Hepatocyte (in vitro differentiated cells): ENCODE measurements at regions not wholly inside any gene's neighbourhood (a gene's known extent, or its start where the extent isn't known, plus 50 kb on each side); places are given as distances from the start of the nearest gene placed in this dataset.

Source experiments
- DNase-seq: peaks from one replicate; pipeline ENCODE4 v3.0.0-alpha.2; 2016; ENCODE audit warnings: low spot score
- H2AFZ ChIP-seq: fragments of 200-600 bp; sonication (generic); 2 replicates; pipeline ENCODE4 v1.6.0; 2016; ENCODE audit warnings: antibody characterized with exemption, mild to moderate bottlenecking
- H3K27ac ChIP-seq: fragments of 200-600 bp; sonication (generic); 2 replicates; pipeline ENCODE4 v1.5.1; 2016; ENCODE audit warnings: mild to moderate bottlenecking
- H3K27me3 ChIP-seq: fragments of 200-600 bp; sonication (generic); 2 replicates; pipeline ENCODE4 v1.6.1; 2016
- H3K36me3 ChIP-seq: fragments of 200-600 bp; sonication (generic); replicated peaks from 2 replicates; pipeline ENCODE4 v1.5.1; 2016; ENCODE audit warnings: low read depth; ENCODE audit not compliant: insufficient read depth
- H3K4me1 ChIP-seq: fragments of 200-600 bp; sonication (generic); 2 replicates; pipeline ENCODE4 v1.5.1; 2016; ENCODE audit warnings: mild to moderate bottlenecking, moderate library complexity; ENCODE audit not compliant: insufficient read depth
- H3K4me2 ChIP-seq: fragments of 200-600 bp; sonication (generic); 2 replicates; pipeline ENCODE4 v1.6.0; 2016
- H3K4me3 ChIP-seq: fragments of 200-600 bp; sonication (generic); 2 replicates; pipeline ENCODE4 v1.5.1; 2016; ENCODE audit warnings: mild to moderate bottlenecking
- H3K79me2 ChIP-seq: fragments of 200-600 bp; sonication (generic); 2 replicates; pipeline ENCODE4 v1.6.0; 2017; ENCODE audit warnings: mild to moderate bottlenecking
- H3K9me2 ChIP-seq: fragments of 200-600 bp; sonication (generic); replicated peaks from 2 replicates; pipeline ENCODE4 v1.6.0; 2017; ENCODE audit warnings: mild to moderate bottlenecking; ENCODE audit not compliant: insufficient read depth
- H3K9me3 ChIP-seq: fragments of 200-600 bp; sonication (generic); 2 replicates; pipeline ENCODE4 v1.5.1; 2016; ENCODE audit warnings: low read depth, mild to moderate bottlenecking
- H4K20me1 ChIP-seq: fragments of 200-600 bp; sonication (generic); 2 replicates; pipeline ENCODE4 v1.6.0; 2016; ENCODE audit warnings: mild to moderate bottlenecking; ENCODE audit not compliant: insufficient read depth, poor library complexity, severe bottlenecking
- EZH2 ChIP-seq: fragments of 200-600 bp; sonication (generic); IDR thresholded peaks from 2 replicates; pipeline ENCODE4 v1.6.1; 2016; ENCODE audit warnings: antibody characterized with exemption, mild to moderate bottlenecking, borderline replicate concordance
- EZH2phosphoT487 ChIP-seq: fragments of 200-600 bp; sonication (generic); IDR thresholded peaks from one replicate; pipeline ENCODE4 v1.6.1; 2018; ENCODE audit warnings: antibody characterized with exemption, mild to moderate bottlenecking, low read depth, moderate library complexity; ENCODE audit not compliant: unreplicated experiment, severe bottlenecking
- WGBS: methylation state at CpG from one replicate; pipeline ENCODE4 v1.1.6; 2016; ENCODE audit warnings: low lambda C conversion rate; ENCODE audit errors: missing lambda C conversion rate; 5-methylcytosine and 5-hydroxymethylcytosine counted together
- TF ChIP-seq, protein P1 (sequence below): fragments of 200-600 bp; sonication (generic); IDR thresholded peaks from 2 replicates; pipeline ENCODE4 v1.5.1; 2016; ENCODE audit warnings: antibody characterized with exemption, mild to moderate bottlenecking; ENCODE audit not compliant: poor library complexity

DNA sequence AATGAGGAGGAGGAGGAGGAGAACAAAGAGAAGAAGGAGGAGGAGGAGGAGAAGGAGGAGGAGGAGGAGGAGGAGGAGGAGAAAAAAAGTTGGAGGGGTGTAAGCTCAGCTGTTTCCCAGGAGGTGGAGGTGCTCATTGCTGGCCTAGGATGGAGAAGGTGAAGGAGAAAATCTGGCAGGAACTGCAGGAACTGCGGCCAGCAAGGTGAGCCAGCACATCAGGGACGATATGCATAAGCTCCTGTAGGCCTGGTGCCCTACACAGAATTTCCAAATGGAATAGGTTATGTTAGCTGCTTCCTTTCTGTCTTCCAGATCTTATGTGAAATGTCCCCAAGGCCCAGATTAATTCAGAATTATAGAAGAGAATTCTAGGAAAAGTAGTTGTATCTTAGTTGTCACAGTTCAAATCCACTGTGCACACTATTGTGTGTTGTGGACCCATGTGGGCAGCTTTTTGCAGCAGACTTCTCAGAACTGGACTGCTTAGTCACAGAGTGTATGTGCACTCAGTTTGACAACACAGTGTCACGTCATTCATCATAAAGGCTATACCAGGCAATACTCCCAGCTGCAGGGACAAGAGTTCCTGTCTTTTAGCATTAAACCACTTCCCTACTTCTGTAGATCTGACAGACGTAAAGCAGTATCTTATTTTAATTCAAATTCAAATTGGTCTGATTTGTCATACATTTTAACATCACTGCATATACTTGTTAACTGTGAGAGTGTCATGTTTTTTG, 303.7 kb downstream of the HLX start:
- H3K79me2 ChIP-seq, result no peaks in the 10 kb centered on the region
- TF ChIP-seq EZH2 (no peak), EZH2phosphoT487 (no peak)
- TF ChIP-seq, protein P1, sequence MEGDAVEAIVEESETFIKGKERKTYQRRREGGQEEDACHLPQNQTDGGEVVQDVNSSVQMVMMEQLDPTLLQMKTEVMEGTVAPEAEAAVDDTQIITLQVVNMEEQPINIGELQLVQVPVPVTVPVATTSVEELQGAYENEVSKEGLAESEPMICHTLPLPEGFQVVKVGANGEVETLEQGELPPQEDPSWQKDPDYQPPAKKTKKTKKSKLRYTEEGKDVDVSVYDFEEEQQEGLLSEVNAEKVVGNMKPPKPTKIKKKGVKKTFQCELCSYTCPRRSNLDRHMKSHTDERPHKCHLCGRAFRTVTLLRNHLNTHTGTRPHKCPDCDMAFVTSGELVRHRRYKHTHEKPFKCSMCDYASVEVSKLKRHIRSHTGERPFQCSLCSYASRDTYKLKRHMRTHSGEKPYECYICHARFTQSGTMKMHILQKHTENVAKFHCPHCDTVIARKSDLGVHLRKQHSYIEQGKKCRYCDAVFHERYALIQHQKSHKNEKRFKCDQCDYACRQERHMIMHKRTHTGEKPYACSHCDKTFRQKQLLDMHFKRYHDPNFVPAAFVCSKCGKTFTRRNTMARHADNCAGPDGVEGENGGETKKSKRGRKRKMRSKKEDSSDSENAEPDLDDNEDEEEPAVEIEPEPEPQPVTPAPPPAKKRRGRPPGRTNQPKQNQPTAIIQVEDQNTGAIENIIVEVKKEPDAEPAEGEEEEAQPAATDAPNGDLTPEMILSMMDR, result no peak
- H3K4me2 ChIP-seq, result no peak overlapping the region
- no peaks in the 10 kb centered on the region for H3K4me1 ChIP-seq
- H3K4me3 ChIP-seq, result no peak overlapping the region
- no peak overlapping the region for H2AFZ ChIP-seq
- no peaks in the 10 kb centered on the region for H3K9me2 ChIP-seq
- H4K20me1 ChIP-seq, result no peaks in the 10 kb centered on the region
- WGBS, result 88% methylated on average over 4 of the region's 4 CpGs
- H3K36me3 ChIP-seq, result no peaks in the 10 kb centered on the region
- DNase-seq, result no peak
- H3K27ac ChIP-seq, result no peak overlapping the region
- no peaks in the 10 kb centered on the region for H3K9me3 ChIP-seq
- no peaks in the 10 kb centered on the region for H3K27me3 ChIP-seq

DNA sequence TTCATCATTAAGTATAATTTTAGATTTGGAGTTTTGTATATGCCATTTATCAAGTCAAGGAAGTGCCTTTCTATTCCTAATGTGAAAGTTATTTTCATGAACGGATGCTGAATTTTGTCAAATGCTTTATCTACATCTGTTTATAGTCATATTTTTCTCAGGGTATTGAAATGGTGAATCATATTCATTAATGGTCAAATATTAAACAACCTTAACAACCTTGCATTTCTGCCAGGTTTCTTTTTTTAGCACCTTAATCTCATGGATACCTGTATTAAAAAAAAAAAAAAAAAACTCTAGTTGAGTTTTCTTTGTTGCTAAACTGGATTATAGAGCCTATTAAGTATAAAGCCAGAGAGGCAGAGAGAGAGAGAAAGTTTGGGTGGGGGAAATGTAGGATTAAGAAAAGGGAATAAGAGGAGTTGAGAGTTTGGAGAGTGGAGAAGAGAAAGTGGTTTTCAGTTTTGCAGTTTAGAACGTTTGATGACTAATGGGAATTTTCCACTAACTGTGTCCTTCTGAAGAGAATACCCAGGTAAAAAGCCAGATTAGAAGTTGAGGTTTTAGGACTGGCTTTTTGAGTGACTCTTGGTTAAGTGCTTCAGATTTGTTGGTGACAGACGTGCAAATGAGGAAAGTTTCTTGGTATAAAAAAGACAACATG, 305.0 kb downstream of the HLX start:
- no peaks in the 10 kb centered on the region for H3K9me2 ChIP-seq
- no peak overlapping the region for H2AFZ ChIP-seq
- H3K4me3 ChIP-seq, result no peak overlapping the region
- H4K20me1 ChIP-seq, result no peaks in the 10 kb centered on the region
- WGBS, result 69% methylated on average over 3 of the region's 3 CpGs
- no peaks in the 10 kb centered on the region for H3K36me3 ChIP-seq
- H3K4me2 ChIP-seq, result no peak overlapping the region
- no peaks in the 10 kb centered on the region for H3K79me2 ChIP-seq
- H3K9me3 ChIP-seq, result no peaks in the 10 kb centered on the region
- DNase-seq, result no peak
- no peak for TF ChIP-seq EZH2
- TF ChIP-seq EZH2phosphoT487, result no peak
- TF ChIP-seq, protein P1, result no peak
- H3K4me1 ChIP-seq, result no peaks in the 10 kb centered on the region
- H3K27ac ChIP-seq, result no peak overlapping the region
- no peaks in the 10 kb centered on the region for H3K27me3 ChIP-seq

DNA sequence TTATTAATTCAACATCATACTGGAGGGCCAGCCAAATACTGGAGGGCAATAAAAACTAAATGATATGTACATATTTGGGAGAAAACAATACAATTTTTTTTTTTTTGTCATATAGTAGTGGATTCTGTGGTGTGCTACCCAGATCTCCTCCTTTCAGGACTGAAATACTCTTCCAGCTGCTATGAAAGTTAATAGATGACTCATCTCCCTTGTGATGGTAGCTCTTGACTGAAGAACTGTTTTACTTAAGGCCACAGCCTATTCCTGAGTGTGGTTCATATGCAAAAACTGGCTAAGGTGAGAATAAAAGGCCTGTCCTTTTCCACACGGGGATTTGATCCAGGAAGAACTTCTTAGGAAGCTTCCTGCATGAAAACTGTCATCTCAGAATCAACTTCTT, 307.9 kb downstream of the HLX start:
- H3K27ac ChIP-seq, result no peak overlapping the region
- no peaks in the 10 kb centered on the region for H3K36me3 ChIP-seq
- DNase-seq, result no peak
- H3K4me1 ChIP-seq, result no peaks in the 10 kb centered on the region
- TF ChIP-seq EZH2phosphoT487 (no peak), EZH2 (no peak)
- TF ChIP-seq, protein P1, result no peak
- WGBS, result 40% methylated on average over 1 of the region's 1 CpG
- no peaks in the 10 kb centered on the region for H3K9me2 ChIP-seq
- no peaks in the 10 kb centered on the region for H3K9me3 ChIP-seq
- no peak overlapping the region for H3K4me3 ChIP-seq
- H3K79me2 ChIP-seq, result no peaks in the 10 kb centered on the region
- H3K4me2 ChIP-seq, result no peak overlapping the region
- H3K27me3 ChIP-seq, result no peaks in the 10 kb centered on the region
- H4K20me1 ChIP-seq, result no peaks in the 10 kb centered on the region
- no peak overlapping the region for H2AFZ ChIP-seq
